ENCODE measurements at regions not wholly inside any gene's neighbourhood (a gene's known extent, or its start where the extent isn't known, plus 50 kb on each side); places are given as distances from the start of the nearest gene placed in this dataset.

- H2AFZ ChIP-seq (ENCODE audit: control insufficient read depth, low read depth, low read length) = no peak overlapping the region
- WGBS (ENCODE audit: insufficient coverage, insufficient replicate concordance, low lambda C conversion rate, missing lambda C conversion rate) = 100% methylated on average over 2 of the region's 2 CpGs
- ChIA-PET SMC1A (ENCODE audit: uncharacterized antibody, unreplicated experiment) (interaction anchor here (0.6 to 1.5 kb wide), 3 partner anchors 20 to 505 kb away, joined by 3 read pairs; no protein-coding TSS in a partner anchor), CTCF (interaction anchor here (0.6 to 0.7 kb wide), 2 partner anchors 82 to 657 kb away, joined by 3 read pairs; no protein-coding TSS in a partner anchor), RAD21 (ENCODE audit: unreplicated experiment) (no interaction called here), POLR2A (no interaction called here)
- in situ Hi-C loops (cut with MboI) (no loop called here), intact Hi-C loops (cut with micrococcal nuclease; ENCODE audit: unreplicated experiment) (no loop called here)
- H3K36me3 ChIP-seq (ENCODE audit: control insufficient read depth in 2 of 2, insufficient read depth in 2 of 2, low read length in 1 of 2) = no peaks in the 10 kb centered on the region
- no peaks in the 10 kb centered on the region for H3K27me3 ChIP-seq (replicated peaks in 1 of 2; ENCODE audit: control insufficient read depth in 2 of 2, insufficient read depth in 2 of 2, low read length in 1 of 2)
- H3K79me2 ChIP-seq (ENCODE audit: control insufficient read depth, insufficient read depth, low read length) = no peaks in the 10 kb centered on the region
- FAIRE-seq (no peak), ATAC-seq (no peak), DNase-seq (ENCODE audit: low read depth, low spot score) (no peak)
- no peak overlapping the region for H3K4me2 ChIP-seq (ENCODE audit: control insufficient read depth, insufficient read depth)
- no peak overlapping the region for H3K4me3 ChIP-seq
- H4K20me1 ChIP-seq (ENCODE audit: control insufficient read depth, insufficient read depth) = no peaks in the 10 kb centered on the region
- no peaks in the 10 kb centered on the region for H3K9me3 ChIP-seq (replicated peaks; ENCODE audit: control insufficient read depth, insufficient read depth, low read length)
- no peaks in the 10 kb centered on the region for H3K4me1 ChIP-seq (ENCODE audit: control insufficient read depth, insufficient read depth, low read length)
- TF ChIP-seq PML (IDR thresholded peaks at IDR 0.05; ENCODE audit: low read length) = no peak
- no peak for TF ChIP-seq MEF2B (IDR thresholded peaks at IDR 0.05; ENCODE audit: partially characterized antibody, poor library complexity, severe bottlenecking)
- no peak for TF ChIP-seq SREBF1 (IDR thresholded peaks at IDR 0.05; ENCODE audit: low read length)
- TF ChIP-seq CEBPB (IDR thresholded peaks at IDR 0.05; ENCODE audit: borderline replicate concordance in 1 of 2, low read depth in 2 of 2, low read length in 2 of 2) = no peak
- TF ChIP-seq, protein P1, sequence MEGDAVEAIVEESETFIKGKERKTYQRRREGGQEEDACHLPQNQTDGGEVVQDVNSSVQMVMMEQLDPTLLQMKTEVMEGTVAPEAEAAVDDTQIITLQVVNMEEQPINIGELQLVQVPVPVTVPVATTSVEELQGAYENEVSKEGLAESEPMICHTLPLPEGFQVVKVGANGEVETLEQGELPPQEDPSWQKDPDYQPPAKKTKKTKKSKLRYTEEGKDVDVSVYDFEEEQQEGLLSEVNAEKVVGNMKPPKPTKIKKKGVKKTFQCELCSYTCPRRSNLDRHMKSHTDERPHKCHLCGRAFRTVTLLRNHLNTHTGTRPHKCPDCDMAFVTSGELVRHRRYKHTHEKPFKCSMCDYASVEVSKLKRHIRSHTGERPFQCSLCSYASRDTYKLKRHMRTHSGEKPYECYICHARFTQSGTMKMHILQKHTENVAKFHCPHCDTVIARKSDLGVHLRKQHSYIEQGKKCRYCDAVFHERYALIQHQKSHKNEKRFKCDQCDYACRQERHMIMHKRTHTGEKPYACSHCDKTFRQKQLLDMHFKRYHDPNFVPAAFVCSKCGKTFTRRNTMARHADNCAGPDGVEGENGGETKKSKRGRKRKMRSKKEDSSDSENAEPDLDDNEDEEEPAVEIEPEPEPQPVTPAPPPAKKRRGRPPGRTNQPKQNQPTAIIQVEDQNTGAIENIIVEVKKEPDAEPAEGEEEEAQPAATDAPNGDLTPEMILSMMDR (IDR thresholded peaks at IDR 0.05 in 2 of 3, conservative IDR thresholded peaks at IDR 0.05 in 1 of 3; ENCODE audit: control insufficient read depth in 2 of 3, extremely low read depth in 1 of 3, insufficient read depth in 1 of 3, low read depth in 3 of 3, low read length in 3 of 3) = no peak
- no peak for TF ChIP-seq ZNF687 (IDR thresholded peaks at IDR 0.05)
- TF ChIP-seq, protein P2, sequence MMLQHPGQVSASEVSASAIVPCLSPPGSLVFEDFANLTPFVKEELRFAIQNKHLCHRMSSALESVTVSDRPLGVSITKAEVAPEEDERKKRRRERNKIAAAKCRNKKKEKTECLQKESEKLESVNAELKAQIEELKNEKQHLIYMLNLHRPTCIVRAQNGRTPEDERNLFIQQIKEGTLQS (IDR thresholded peaks at IDR 0.05; ENCODE audit: borderline replicate concordance, extremely low read depth, low read depth, low read length) = no peak
- TF ChIP-seq SMAD1 (IDR thresholded peaks at IDR 0.05; ENCODE audit: low read depth, partially characterized antibody) = no peak
- TF ChIP-seq STAT1 (conservative IDR thresholded peaks at IDR 0.05) = no peak
- no peak for TF ChIP-seq MYB (IDR thresholded peaks at IDR 0.05; ENCODE audit: borderline replicate concordance, low read depth, low read length)
- H3K9ac ChIP-seq (ENCODE audit: control insufficient read depth, insufficient read depth, low read length) = no peak overlapping the region
- BruUV-seq (replicated peaks) = no TSS peak
- H3K27ac ChIP-seq (ENCODE audit: control insufficient read depth, insufficient read depth) = no peak overlapping the region
These were observed 114.1 kb upstream of the BTG1 start for GRCh38 chr12:92259696-92260251.

Measured in GM12878 (cell line).